HG03432 (cell line): ENCODE measurements at regions not wholly inside any gene's neighbourhood (a gene's known extent, or its start where the extent isn't known, plus 50 kb on each side); places are given as distances from the start of the nearest gene placed in this dataset.
A peak's percentile ranks its signal among the peaks of the same experiment; 100 is the strongest.

ENCODE experiments used
- ATAC-seq: cut with Tn5 transposase; IDR thresholded peaks from one replicate; pipeline ENCODE4 v1.9.1; 2021; ENCODE audit warnings: mild to moderate bottlenecking, moderate library complexity; ENCODE audit not compliant: unreplicated experiment

GRCh38 chr12:92089559-92089958 is 56.1 kb downstream of the BTG1 start:
- no peak for ATAC-seq

- no peak for ATAC-seq
Measured at GRCh38 chr12:92088805-92089204, 56.8 kb downstream of the BTG1 start.

GRCh38 chr12:92085736-92086040 is 60.0 kb downstream of the BTG1 start:
- no peak for ATAC-seq

GRCh38 chr12:92085040-92085735 is 60.5 kb downstream of the BTG1 start:
- ATAC-seq = no peak

GRCh38 chr12:92080911-92081285 is 64.7 kb downstream of the BTG1 start:
- ATAC-seq = no peak

- no peak for ATAC-seq
Measured at GRCh38 chr12:92079054-92079385, 66.6 kb downstream of the BTG1 start.

GRCh38 chr12:92078167-92079053 is 67.2 kb downstream of the BTG1 start:
- no peak for ATAC-seq

GRCh38 chr12:92077530-92077929 is 68.1 kb downstream of the BTG1 start:
- no peak for ATAC-seq

GRCh38 chr12:92076101-92076500 is 69.5 kb downstream of the BTG1 start:
- ATAC-seq = no peak

- ATAC-seq = no peak
Measured at GRCh38 chr12:92075425-92075914, 70.2 kb downstream of the BTG1 start.

GRCh38 chr12:92074889-92075288 is 70.8 kb downstream of the BTG1 start:
- no peak for ATAC-seq

- no peak for ATAC-seq
Measured at GRCh38 chr12:92073094-92073493, 72.6 kb downstream of the BTG1 start.

GRCh38 chr12:92072112-92072511 is 73.5 kb downstream of the BTG1 start:
- ATAC-seq = no peak

- no peak for ATAC-seq
Measured at GRCh38 chr12:92070864-92071445, 74.7 kb downstream of the BTG1 start.

GRCh38 chr12:92070054-92070863 is 75.4 kb downstream of the BTG1 start:
- ATAC-seq = peak; percentile 58

GRCh38 chr12:92068459-92068858 is 77.2 kb downstream of the BTG1 start:
- ATAC-seq = no peak

GRCh38 chr12:92065639-92066038 is 80.0 kb downstream of the BTG1 start:
- peak; percentile 26 for ATAC-seq

- ATAC-seq = peak; percentile 77
Measured at GRCh38 chr12:92065018-92065499, 80.6 kb downstream of the BTG1 start.

- no peak for ATAC-seq
Measured at GRCh38 chr12:92064422-92064821, 81.2 kb downstream of the BTG1 start.

- ATAC-seq = no peak
Measured at GRCh38 chr12:92063641-92064040, 82.0 kb downstream of the BTG1 start.
